ENCODE measurements at regions not wholly inside any gene's neighbourhood (a gene's known extent, or its start where the extent isn't known, plus 50 kb on each side); places are given as distances from the start of the nearest gene placed in this dataset.

DNA sequence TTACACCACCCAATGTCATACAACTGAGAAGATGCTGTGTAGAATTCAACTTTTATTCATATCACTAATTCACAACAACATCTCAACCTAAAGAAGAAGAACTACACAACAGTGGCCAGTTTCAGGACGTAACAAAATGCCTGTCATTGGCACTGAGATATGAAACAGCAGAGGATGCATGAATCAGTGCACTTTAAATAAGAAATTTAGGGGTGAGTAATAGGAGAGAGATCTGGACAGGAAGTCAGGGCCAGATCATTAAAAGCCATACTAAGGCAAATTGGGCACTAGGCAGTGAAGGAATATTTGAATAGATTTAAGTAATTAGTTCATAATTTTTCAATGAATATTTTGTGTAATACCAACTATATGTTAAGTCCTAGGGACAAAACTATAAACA lies 510.5 kb downstream of the PLPP3 start:
- no peak overlapping the region for H3K27ac ChIP-seq
- no peaks in the 10 kb centered on the region for H3K9me3 Mint-ChIP-seq
- no peaks in the 10 kb centered on the region for H3K36me3 ChIP-seq
- no peaks in the 10 kb centered on the region for H3F3A ChIP-seq (ENCODE audit: low read depth)
- no peaks in the 10 kb centered on the region for H3K9me3 ChIP-seq (ENCODE audit: low read depth)
- no peaks in the 10 kb centered on the region for H3K79me2 ChIP-seq (ENCODE audit: low read depth)
- no peaks in the 10 kb centered on the region for H3K4me1 Mint-ChIP-seq
- TF ChIP-seq, protein P1, sequence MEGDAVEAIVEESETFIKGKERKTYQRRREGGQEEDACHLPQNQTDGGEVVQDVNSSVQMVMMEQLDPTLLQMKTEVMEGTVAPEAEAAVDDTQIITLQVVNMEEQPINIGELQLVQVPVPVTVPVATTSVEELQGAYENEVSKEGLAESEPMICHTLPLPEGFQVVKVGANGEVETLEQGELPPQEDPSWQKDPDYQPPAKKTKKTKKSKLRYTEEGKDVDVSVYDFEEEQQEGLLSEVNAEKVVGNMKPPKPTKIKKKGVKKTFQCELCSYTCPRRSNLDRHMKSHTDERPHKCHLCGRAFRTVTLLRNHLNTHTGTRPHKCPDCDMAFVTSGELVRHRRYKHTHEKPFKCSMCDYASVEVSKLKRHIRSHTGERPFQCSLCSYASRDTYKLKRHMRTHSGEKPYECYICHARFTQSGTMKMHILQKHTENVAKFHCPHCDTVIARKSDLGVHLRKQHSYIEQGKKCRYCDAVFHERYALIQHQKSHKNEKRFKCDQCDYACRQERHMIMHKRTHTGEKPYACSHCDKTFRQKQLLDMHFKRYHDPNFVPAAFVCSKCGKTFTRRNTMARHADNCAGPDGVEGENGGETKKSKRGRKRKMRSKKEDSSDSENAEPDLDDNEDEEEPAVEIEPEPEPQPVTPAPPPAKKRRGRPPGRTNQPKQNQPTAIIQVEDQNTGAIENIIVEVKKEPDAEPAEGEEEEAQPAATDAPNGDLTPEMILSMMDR (IDR thresholded peaks at IDR 0.05), result no peak
- TF ChIP-seq EZH2 (IDR thresholded peaks at IDR 0.05) (no peak), EZH2phosphoT487 (IDR thresholded peaks at IDR 0.05) (no peak)
- no peaks in the 10 kb centered on the region for H3K27me3 ChIP-seq
- no peaks in the 10 kb centered on the region for H4K20me1 ChIP-seq (ENCODE audit: low read depth)
- DNase-seq (ENCODE audit: low spot score), result no peak
- no peak overlapping the region for H2AFZ ChIP-seq (replicated peaks)
- no peak overlapping the region for H3K27ac Mint-ChIP-seq
- no peaks in the 10 kb centered on the region for H3K36me3 Mint-ChIP-seq
- no peak overlapping the region for H3K4me3 ChIP-seq
- H3K9ac ChIP-seq, result no peak overlapping the region
- H3K4me2 ChIP-seq, result no peak overlapping the region
- H3K4me1 ChIP-seq, result no peaks in the 10 kb centered on the region
- no peaks in the 10 kb centered on the region for H3K27me3 Mint-ChIP-seq (ENCODE audit: insufficient read depth, low read depth)
- no peak overlapping the region for H3K4me3 Mint-ChIP-seq

DNA sequence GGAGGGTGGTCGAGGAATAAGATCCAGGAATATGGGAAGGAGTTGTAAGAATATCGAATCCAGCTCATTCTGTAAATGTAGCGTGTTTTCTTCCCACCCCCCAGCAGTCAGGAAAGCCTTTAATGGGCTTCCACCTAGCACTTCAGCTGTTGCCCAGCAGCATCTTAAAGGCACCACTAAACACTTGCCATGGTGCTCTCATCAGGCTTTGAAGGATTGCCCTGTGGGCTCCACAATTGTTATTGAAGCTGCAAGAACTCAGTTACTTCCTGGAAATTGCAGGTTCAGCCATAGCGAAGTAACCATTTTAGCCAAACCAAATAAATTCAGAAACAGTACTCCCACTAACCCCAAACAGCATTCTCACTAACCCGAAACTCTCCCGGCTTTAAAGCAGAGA lies 511.2 kb downstream of the PLPP3 start:
- Mint-ChIP-seq H3K9me3 (no peaks in the 10 kb centered on the region), H3K27me3 (ENCODE audit: insufficient read depth, low read depth) (no peaks in the 10 kb centered on the region), H3K36me3 (no peaks in the 10 kb centered on the region), H3K4me1 (no peaks in the 10 kb centered on the region), H3K4me3 (no peak overlapping the region), H3K27ac (no peak overlapping the region)
- Histone ChIP-seq H3K27ac (no peak overlapping the region), H3K4me1 (no peaks in the 10 kb centered on the region), H3K4me2 (no peak overlapping the region), H3K79me2 (ENCODE audit: low read depth) (no peaks in the 10 kb centered on the region), H2AFZ (replicated peaks) (no peak overlapping the region), H4K20me1 (ENCODE audit: low read depth) (no peaks in the 10 kb centered on the region), H3K27me3 (no peaks in the 10 kb centered on the region), H3F3A (ENCODE audit: low read depth) (no peaks in the 10 kb centered on the region), H3K9ac (no peak overlapping the region), H3K36me3 (no peaks in the 10 kb centered on the region), H3K4me3 (no peak overlapping the region), H3K9me3 (ENCODE audit: low read depth) (no peaks in the 10 kb centered on the region)
- TF ChIP-seq EZH2 (IDR thresholded peaks at IDR 0.05) (no peak), EZH2phosphoT487 (IDR thresholded peaks at IDR 0.05) (no peak)
- TF ChIP-seq, protein P1 (IDR thresholded peaks at IDR 0.05), result no peak
- no peak for DNase-seq (ENCODE audit: low spot score)

DNA sequence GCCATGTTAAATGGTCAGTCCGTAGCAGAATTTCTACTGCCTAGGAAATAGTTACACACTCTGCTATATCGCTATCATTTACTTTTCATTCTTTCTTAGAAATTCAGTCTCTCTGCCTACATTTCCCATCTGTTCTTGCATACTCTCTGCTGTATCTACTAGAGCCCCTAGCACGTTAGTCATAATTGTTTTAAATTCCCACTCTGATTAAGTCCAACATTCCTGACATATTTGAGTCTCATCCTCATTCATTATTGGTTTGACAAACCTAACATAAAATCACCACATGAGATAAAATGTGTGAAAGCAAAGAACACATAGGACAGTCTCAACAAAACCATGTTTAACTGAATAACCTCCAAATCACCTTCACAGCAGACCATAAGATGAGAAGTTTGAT lies 513.6 kb downstream of the PLPP3 start:
- Histone ChIP-seq H3K4me3 (no peak overlapping the region), H3K79me2 (ENCODE audit: low read depth) (no peaks in the 10 kb centered on the region), H3K4me1 (no peaks in the 10 kb centered on the region), H3K27ac (no peak overlapping the region), H3K4me2 (no peak overlapping the region), H3K27me3 (no peaks in the 10 kb centered on the region), H4K20me1 (ENCODE audit: low read depth) (no peaks in the 10 kb centered on the region), H3K9ac (no peak overlapping the region), H3K36me3 (no peaks in the 10 kb centered on the region), H3K9me3 (ENCODE audit: low read depth) (no peaks in the 10 kb centered on the region), H2AFZ (replicated peaks) (no peak overlapping the region), H3F3A (ENCODE audit: low read depth) (no peaks in the 10 kb centered on the region)
- Mint-ChIP-seq H3K27ac (no peak overlapping the region), H3K4me1 (no peaks in the 10 kb centered on the region), H3K27me3 (ENCODE audit: insufficient read depth, low read depth) (no peaks in the 10 kb centered on the region), H3K36me3 (no peaks in the 10 kb centered on the region), H3K9me3 (no peaks in the 10 kb centered on the region), H3K4me3 (no peak overlapping the region)
- TF ChIP-seq, protein P1 (IDR thresholded peaks at IDR 0.05), result no peak
- TF ChIP-seq EZH2 (IDR thresholded peaks at IDR 0.05) (no peak), EZH2phosphoT487 (IDR thresholded peaks at IDR 0.05) (no peak)
- no peak for DNase-seq (ENCODE audit: low spot score)

DNA sequence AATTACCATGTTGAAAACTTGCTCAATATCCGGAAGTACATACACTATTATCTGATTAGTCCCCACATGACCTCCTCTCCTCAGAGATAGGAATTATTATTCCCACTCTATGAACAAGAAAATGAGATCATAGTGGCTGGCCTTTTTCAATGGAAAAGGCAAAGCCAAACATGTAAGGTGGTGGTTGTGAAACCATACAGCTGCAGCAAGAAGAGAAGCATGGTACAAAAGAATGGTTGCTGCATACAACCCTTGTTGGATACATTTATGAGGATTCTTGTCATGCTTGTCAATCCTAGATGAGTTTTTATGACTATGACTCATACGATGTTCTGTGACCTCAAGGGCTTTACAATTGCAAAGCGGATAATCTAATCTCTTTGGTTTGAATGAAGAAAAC lies 514.7 kb downstream of the PLPP3 start:
- H4K20me1 ChIP-seq (ENCODE audit: low read depth), result no peaks in the 10 kb centered on the region
- no peaks in the 10 kb centered on the region for H3K4me1 ChIP-seq
- Mint-ChIP-seq H3K4me1 (peaks cover 3% of the 10 kb centered on the region), H3K9me3 (no peaks in the 10 kb centered on the region), H3K36me3 (no peaks in the 10 kb centered on the region), H3K27me3 (ENCODE audit: insufficient read depth, low read depth) (no peaks in the 10 kb centered on the region), H3K4me3 (no peak overlapping the region), H3K27ac (no peak overlapping the region)
- no peaks in the 10 kb centered on the region for H3K36me3 ChIP-seq
- no peak overlapping the region for H2AFZ ChIP-seq (replicated peaks)
- no peak overlapping the region for H3K4me3 ChIP-seq
- H3F3A ChIP-seq (ENCODE audit: low read depth), result no peaks in the 10 kb centered on the region
- H3K4me2 ChIP-seq, result no peak overlapping the region
- H3K9me3 ChIP-seq (ENCODE audit: low read depth), result no peaks in the 10 kb centered on the region
- no peak for DNase-seq (ENCODE audit: low spot score)
- no peaks in the 10 kb centered on the region for H3K79me2 ChIP-seq (ENCODE audit: low read depth)
- H3K9ac ChIP-seq, result no peak overlapping the region
- H3K27ac ChIP-seq, result no peak overlapping the region
- no peaks in the 10 kb centered on the region for H3K27me3 ChIP-seq
- TF ChIP-seq EZH2phosphoT487 (IDR thresholded peaks at IDR 0.05), result no peak
- TF ChIP-seq EZH2 (IDR thresholded peaks at IDR 0.05), result no peak
- TF ChIP-seq, protein P1 (IDR thresholded peaks at IDR 0.05), result no peak

Data from neural progenitor cell (in vitro differentiated cells).